Lower lobe of right lung (tissue), 2 donors: ENCODE measurements at regions not wholly inside any gene's neighbourhood (a gene's known extent, or its start where the extent isn't known, plus 50 kb on each side); places are given as distances from the start of the nearest gene placed in this dataset.

Experiments used
- ATAC-seq, 2 donors: fragments of 200-7000 bp; cut with Tn5 transposase; one replicate each; pipeline ENCODE4 v1.9.1; 2020 to 2022; ENCODE audit warnings: mild to moderate bottlenecking in 2 of 2, moderate library complexity in 2 of 2
- DNase-seq: peaks from one replicate; pipeline ENCODE4 v3.0.0-alpha.2; 2020
- H3K27ac ChIP-seq: fragments of 200-600 bp; one replicate; pipeline ENCODE4 v1.8.0; 2022
- H3K27me3 ChIP-seq: fragments of 200-600 bp; one replicate; pipeline ENCODE4 v1.8.0; 2022; ENCODE audit warnings: low read depth
- H3K36me3 ChIP-seq: fragments of 200-600 bp; one replicate; pipeline ENCODE4 v1.8.0; 2022; ENCODE audit warnings: mild to moderate bottlenecking
- H3K4me1 ChIP-seq: fragments of 200-600 bp; one replicate; pipeline ENCODE4 v1.8.0; 2022
- H3K4me3 ChIP-seq: fragments of 200-600 bp; one replicate; pipeline ENCODE4 v1.8.0; 2022; ENCODE audit warnings: mild to moderate bottlenecking
- H3K9me3 ChIP-seq: fragments of 200-600 bp; one replicate; pipeline ENCODE4 v1.8.0; 2022
- intact Hi-C: fragments of 100-400 bp; cut with DNase I; formaldehyde crosslinking; loops from one replicate; pipeline ENCODE4 v1.11.0; 2022
- TF ChIP-seq, protein P1 (sequence below): fragments of 200-600 bp; IDR thresholded peaks from one replicate; pipeline ENCODE4 v1.8.0; 2022; ENCODE audit warnings: antibody characterized with exemption, mild to moderate bottlenecking
- donor health status: DM: no; HTN: yes; CAD: no; lungs with severe emphysema.

GRCh38 chr22:48551716-48552268 is 1275.9 kb downstream of the BRD1 start:
- Histone ChIP-seq H3K9me3 (no peaks in the 10 kb centered on the region), H3K27ac (no peak overlapping the region), H3K4me1 (no peaks in the 10 kb centered on the region), H3K4me3 (no peak overlapping the region), H3K36me3 (no peaks in the 10 kb centered on the region), H3K27me3 (peaks cover 4% of the 10 kb centered on the region)
- intact Hi-C loops, result no loop called here
- TF ChIP-seq, protein P1, sequence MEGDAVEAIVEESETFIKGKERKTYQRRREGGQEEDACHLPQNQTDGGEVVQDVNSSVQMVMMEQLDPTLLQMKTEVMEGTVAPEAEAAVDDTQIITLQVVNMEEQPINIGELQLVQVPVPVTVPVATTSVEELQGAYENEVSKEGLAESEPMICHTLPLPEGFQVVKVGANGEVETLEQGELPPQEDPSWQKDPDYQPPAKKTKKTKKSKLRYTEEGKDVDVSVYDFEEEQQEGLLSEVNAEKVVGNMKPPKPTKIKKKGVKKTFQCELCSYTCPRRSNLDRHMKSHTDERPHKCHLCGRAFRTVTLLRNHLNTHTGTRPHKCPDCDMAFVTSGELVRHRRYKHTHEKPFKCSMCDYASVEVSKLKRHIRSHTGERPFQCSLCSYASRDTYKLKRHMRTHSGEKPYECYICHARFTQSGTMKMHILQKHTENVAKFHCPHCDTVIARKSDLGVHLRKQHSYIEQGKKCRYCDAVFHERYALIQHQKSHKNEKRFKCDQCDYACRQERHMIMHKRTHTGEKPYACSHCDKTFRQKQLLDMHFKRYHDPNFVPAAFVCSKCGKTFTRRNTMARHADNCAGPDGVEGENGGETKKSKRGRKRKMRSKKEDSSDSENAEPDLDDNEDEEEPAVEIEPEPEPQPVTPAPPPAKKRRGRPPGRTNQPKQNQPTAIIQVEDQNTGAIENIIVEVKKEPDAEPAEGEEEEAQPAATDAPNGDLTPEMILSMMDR, result no peak
- DNase-seq (no peak), ATAC-seq (no peak)

GRCh38 chr22:48551061-48551460 is 1276.6 kb downstream of the BRD1 start:
- no peaks in the 10 kb centered on the region for H3K9me3 ChIP-seq
- intact Hi-C loops, result no loop called here
- H3K4me3 ChIP-seq, result no peak overlapping the region
- ATAC-seq (no peak), DNase-seq (no peak)
- H3K4me1 ChIP-seq, result no peaks in the 10 kb centered on the region
- no peaks in the 10 kb centered on the region for H3K36me3 ChIP-seq
- no peak overlapping the region for H3K27ac ChIP-seq
- TF ChIP-seq, protein P1, result no peak
- peaks cover 4% of the 10 kb centered on the region for H3K27me3 ChIP-seq

- ATAC-seq (no peak), DNase-seq (no peak)
- H3K36me3 ChIP-seq, result no peaks in the 10 kb centered on the region
- peaks cover 4% of the 10 kb centered on the region for H3K27me3 ChIP-seq
- intact Hi-C loops, result no loop called here
- H3K4me3 ChIP-seq, result no peak overlapping the region
- no peaks in the 10 kb centered on the region for H3K9me3 ChIP-seq
- no peaks in the 10 kb centered on the region for H3K4me1 ChIP-seq
- TF ChIP-seq, protein P1, result no peak
- H3K27ac ChIP-seq, result no peak overlapping the region
These were observed 1279.3 kb downstream of the BRD1 start for GRCh38 chr22:48548391-48548790.

DNA sequence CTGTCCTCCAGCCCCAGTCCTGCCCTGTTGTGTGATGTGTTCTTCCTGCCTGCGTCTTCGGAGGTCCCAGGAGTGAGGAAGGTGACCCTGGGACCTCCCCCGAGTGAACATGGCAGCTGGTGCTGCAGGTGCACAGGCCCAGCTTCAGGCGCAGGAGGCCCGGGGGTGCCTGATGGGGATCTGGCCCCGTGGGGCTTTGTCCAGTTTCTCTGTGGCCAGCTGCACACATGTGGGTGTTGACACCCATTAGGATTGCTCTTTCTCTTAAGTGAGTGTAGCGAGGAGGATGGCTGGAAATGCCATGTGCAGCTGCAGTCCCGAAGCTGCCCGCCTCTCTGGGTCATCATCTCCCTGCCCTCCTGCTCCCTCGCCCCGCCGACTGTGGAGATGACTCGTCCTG is 1279.7 kb downstream of the BRD1 start:
- Histone ChIP-seq H3K36me3 (no peaks in the 10 kb centered on the region), H3K27me3 (peaks cover 4% of the 10 kb centered on the region), H3K4me1 (no peaks in the 10 kb centered on the region), H3K27ac (no peak overlapping the region), H3K9me3 (no peaks in the 10 kb centered on the region), H3K4me3 (no peak overlapping the region)
- no peak for DNase-seq
- TF ChIP-seq, protein P1, result no peak
- ATAC-seq, result no peak
- intact Hi-C loops, result no loop called here

- peaks cover 4% of the 10 kb centered on the region for H3K27me3 ChIP-seq
- ATAC-seq, result no peak
- no peak overlapping the region for H3K4me3 ChIP-seq
- intact Hi-C loops, result no loop called here
- no peaks in the 10 kb centered on the region for H3K36me3 ChIP-seq
- TF ChIP-seq, protein P1, result no peak
- no peaks in the 10 kb centered on the region for H3K9me3 ChIP-seq
- no peak for DNase-seq
- H3K27ac ChIP-seq, result no peak overlapping the region
- H3K4me1 ChIP-seq, result no peaks in the 10 kb centered on the region
These were observed 1280.8 kb downstream of the BRD1 start for GRCh38 chr22:48546653-48547424.
